LNCaP clone FGC (cell line): ENCODE measurements at regions not wholly inside any gene's neighbourhood (a gene's known extent, or its start where the extent isn't known, plus 50 kb on each side); places are given as distances from the start of the nearest gene placed in this dataset.
"Not testable (repeated sequence)": the region's sequence is repeated elsewhere in the genome, so short reads cannot be mapped to it uniquely, and the experiment has no call there.

Experiments
- DNase-seq: peaks from one replicate; pipeline ENCODE4 v3.0.0-alpha.2; 2011; ENCODE audit warnings: low read depth
- H3K4me3 ChIP-seq: 2 replicates; pipeline ENCODE4 v1.5.1; 2011; ENCODE audit warnings: mild to moderate bottlenecking, low read depth, low read length, control low read depth
- TF ChIP-seq, protein P1 (sequence below): IDR thresholded peaks from 2 replicates; pipeline ENCODE4 v1.5.1; 2012; ENCODE audit warnings: mild to moderate bottlenecking; ENCODE audit not compliant: control insufficient read depth, insufficient read depth; ENCODE audit errors: extremely low read depth

- DNase-seq: no peak
- TF ChIP-seq, protein P1, sequence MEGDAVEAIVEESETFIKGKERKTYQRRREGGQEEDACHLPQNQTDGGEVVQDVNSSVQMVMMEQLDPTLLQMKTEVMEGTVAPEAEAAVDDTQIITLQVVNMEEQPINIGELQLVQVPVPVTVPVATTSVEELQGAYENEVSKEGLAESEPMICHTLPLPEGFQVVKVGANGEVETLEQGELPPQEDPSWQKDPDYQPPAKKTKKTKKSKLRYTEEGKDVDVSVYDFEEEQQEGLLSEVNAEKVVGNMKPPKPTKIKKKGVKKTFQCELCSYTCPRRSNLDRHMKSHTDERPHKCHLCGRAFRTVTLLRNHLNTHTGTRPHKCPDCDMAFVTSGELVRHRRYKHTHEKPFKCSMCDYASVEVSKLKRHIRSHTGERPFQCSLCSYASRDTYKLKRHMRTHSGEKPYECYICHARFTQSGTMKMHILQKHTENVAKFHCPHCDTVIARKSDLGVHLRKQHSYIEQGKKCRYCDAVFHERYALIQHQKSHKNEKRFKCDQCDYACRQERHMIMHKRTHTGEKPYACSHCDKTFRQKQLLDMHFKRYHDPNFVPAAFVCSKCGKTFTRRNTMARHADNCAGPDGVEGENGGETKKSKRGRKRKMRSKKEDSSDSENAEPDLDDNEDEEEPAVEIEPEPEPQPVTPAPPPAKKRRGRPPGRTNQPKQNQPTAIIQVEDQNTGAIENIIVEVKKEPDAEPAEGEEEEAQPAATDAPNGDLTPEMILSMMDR: peak; percentile 46
- no peak overlapping the region for H3K4me3 ChIP-seq
These were observed 198.3 kb downstream of the HTR1B start for GRCh38 chr6:77264970-77265369.

DNA sequence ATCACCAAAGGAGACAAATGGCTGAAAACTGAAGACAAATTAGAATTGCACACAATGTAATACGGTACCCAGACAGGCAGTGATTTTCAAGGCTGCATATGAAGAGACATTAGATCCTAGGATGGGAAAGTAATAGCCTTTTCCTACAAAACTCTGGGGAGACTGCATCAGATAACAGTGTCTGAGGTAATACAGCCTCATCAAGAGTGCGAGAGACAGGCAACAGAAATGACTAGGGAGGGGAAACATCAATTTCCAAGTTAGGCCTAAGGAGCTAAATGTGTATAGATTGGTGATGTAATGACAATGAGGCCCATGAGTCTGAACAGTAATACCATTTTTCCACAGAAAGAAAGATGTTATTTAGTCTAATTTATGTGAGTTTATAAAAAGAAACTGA is 200.3 kb downstream of the HTR1B start:
- TF ChIP-seq, protein P1: no peak
- no peak overlapping the region for H3K4me3 ChIP-seq
- DNase-seq: no peak

DNA sequence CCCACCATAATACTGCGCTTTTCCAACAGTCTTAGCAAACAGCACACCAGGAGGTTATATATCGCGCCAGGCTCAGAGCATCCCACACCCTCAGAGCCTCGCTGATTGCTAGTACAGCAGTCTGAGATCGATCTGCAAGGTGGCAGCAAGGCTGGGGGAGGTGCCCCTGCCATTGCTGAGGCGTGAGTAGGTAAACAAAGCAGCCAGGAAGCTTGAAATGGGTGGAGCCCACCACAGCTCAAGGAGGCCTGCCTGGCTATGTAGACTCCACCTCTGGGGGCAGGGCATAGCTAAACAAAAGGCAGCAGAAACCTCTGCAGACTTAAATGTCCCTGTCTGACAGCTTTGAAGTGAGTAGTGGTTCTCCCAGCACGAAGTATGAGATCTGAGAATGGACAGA is 211.5 kb downstream of the HTR1B start:
- not testable (repeated sequence) for DNase-seq

GRCh38 chr6:77249560-77249959 is 213.7 kb downstream of the HTR1B start:
- DNase-seq: no peak
- TF ChIP-seq, protein P1: no peak
- no peak overlapping the region for H3K4me3 ChIP-seq

More for the DNA sequence above, 211.5 kb downstream of the HTR1B start:
- not testable (repeated sequence) for H3K4me3 ChIP-seq

- H3K4me3 ChIP-seq: no peak overlapping the region
- TF ChIP-seq, protein P1: no peak
- DNase-seq: no peak
These were observed 218.3 kb downstream of the HTR1B start for GRCh38 chr6:77245026-77245425.

- no peak for DNase-seq
- H3K4me3 ChIP-seq: no peak overlapping the region
- TF ChIP-seq, protein P1: no peak
These were observed 231.6 kb downstream of the HTR1B start for GRCh38 chr6:77231438-77232305.

DNA sequence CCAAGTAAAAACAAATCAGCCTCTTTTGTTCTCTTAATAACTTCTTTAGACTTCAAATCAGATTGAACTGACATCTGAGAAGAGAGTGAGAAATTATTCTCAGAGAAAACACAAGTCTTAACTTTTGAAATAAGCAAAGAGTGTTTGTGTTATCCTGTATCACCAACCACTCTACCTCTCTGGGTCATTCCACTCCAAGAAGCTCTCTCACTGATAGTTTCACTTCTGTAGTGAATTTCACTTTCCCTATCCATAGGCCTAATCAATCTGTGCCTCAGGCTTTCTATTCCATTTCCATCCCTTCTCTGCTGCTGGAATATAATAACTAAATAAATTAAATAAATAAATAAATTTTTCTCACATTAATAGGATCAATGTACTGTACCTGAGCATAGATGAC is 235.0 kb downstream of the HTR1B start:
- H3K4me3 ChIP-seq: no peak overlapping the region
- DNase-seq: no peak
- TF ChIP-seq, protein P1: no peak
